Activated CD4-positive, alpha-beta T cell treated with anti-CD3 and anti-CD28 coated beads, Interleukin-2, amount 50 U/mL, for 1 hour (primary cell): ENCODE measurements at regions not wholly inside any gene's neighbourhood (a gene's known extent, or its start where the extent isn't known, plus 50 kb on each side); places are given as distances from the start of the nearest gene placed in this dataset.
"Not testable (repeated sequence)": the region's sequence is repeated elsewhere in the genome, so short reads cannot be mapped to it uniquely, and the experiment has no call there.

Experiments
- DNase-seq: peaks from one replicate; pipeline ENCODE4 v3.0.0-alpha.2; 2020

GRCh38 chr17:56690441-56691291, 97.2 kb downstream of the NOG start:
- no peak for DNase-seq

GRCh38 chr17:56694825-56695224, 101.3 kb downstream of the NOG start:
- no peak for DNase-seq

GRCh38 chr17:56697190-56697589, 103.7 kb downstream of the NOG start:
- DNase-seq = no peak

- DNase-seq = no peak
These were observed 105.8 kb downstream of the NOG start for GRCh38 chr17:56699186-56699894.

GRCh38 chr17:56700919-56701420, 107.5 kb downstream of the NOG start:
- no peak for DNase-seq

- DNase-seq = no peak
These were observed 114.1 kb downstream of the NOG start for GRCh38 chr17:56707312-56708219.

GRCh38 chr17:56708220-56708558, 114.7 kb downstream of the NOG start:
- no peak for DNase-seq

- DNase-seq = no peak
These were observed 115.3 kb downstream of the NOG start for GRCh38 chr17:56708670-56709410.

- DNase-seq = no peak
These were observed 117.5 kb downstream of the NOG start for GRCh38 chr17:56710986-56711385.

GRCh38 chr17:56715613-56716357, 117.9 kb downstream of the C17orf67 start:
- peak; percentile 72 for DNase-seq

GRCh38 chr17:56717471-56717870, 116.2 kb downstream of the C17orf67 start:
- no peak for DNase-seq

- DNase-seq = no peak
These were observed 115.2 kb downstream of the C17orf67 start for GRCh38 chr17:56718515-56718914.

- DNase-seq = no peak
These were observed 110.3 kb downstream of the C17orf67 start for GRCh38 chr17:56723421-56723820.

GRCh38 chr17:56724664-56725063, 109.1 kb downstream of the C17orf67 start:
- no peak for DNase-seq

GRCh38 chr17:56725144-56725543, 108.6 kb downstream of the C17orf67 start:
- DNase-seq = no peak

- no peak for DNase-seq
These were observed 105.7 kb downstream of the C17orf67 start for GRCh38 chr17:56727876-56728617.

GRCh38 chr17:56731096-56731495, 102.6 kb downstream of the C17orf67 start:
- not testable (repeated sequence) for DNase-seq

GRCh38 chr17:56733833-56734232, 99.9 kb downstream of the C17orf67 start:
- DNase-seq = no peak

GRCh38 chr17:56735842-56736241, 97.9 kb downstream of the C17orf67 start:
- DNase-seq = no peak

GRCh38 chr17:56737421-56738161, 96.1 kb downstream of the C17orf67 start:
- DNase-seq = no peak
